HG03457 (cell line): ENCODE measurements at regions not wholly inside any gene's neighbourhood (a gene's known extent, or its start where the extent isn't known, plus 50 kb on each side); places are given as distances from the start of the nearest gene placed in this dataset.

Source experiments
- ATAC-seq: cut with Tn5 transposase; IDR thresholded peaks from one replicate; pipeline ENCODE4 v1.9.1; 2021; ENCODE audit warnings: moderate number of reproducible peaks; ENCODE audit not compliant: unreplicated experiment

DNA sequence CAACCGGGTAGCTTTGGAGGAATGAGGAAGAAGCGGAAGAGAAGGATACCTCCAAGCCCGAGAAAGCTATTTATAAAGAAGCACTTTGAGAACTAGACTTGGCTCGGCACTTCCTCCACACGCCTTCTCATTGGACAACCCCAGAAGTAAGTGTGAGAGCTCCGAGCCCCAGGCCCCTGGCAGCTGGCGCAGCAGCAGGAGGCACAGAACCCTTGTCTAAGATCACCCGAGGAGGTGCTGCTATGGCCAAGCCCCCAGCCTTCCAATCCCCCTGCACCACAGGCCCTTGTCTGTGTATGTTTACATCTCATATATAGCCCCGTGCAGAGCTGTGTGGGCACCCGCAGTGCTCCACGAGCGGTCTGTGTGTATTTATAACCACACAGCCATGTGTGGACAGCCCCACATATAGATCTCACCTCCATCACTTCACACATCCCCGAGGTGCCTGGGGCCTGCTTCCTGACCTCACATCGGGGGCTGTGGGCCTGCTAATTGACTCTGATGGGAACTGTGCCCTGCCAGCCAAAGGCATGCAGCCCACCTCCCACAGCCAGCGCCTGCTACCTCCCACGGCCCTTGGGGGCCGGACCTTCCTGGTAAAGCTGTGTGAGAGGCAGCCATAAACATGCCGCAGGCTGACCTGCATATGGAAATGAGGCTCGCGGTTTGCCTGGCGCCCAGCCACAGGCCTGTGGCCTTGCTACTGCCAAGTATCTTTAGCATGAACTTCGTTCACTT, 96.1 kb downstream of the C17orf67 start:
- no peak for ATAC-seq

DNA sequence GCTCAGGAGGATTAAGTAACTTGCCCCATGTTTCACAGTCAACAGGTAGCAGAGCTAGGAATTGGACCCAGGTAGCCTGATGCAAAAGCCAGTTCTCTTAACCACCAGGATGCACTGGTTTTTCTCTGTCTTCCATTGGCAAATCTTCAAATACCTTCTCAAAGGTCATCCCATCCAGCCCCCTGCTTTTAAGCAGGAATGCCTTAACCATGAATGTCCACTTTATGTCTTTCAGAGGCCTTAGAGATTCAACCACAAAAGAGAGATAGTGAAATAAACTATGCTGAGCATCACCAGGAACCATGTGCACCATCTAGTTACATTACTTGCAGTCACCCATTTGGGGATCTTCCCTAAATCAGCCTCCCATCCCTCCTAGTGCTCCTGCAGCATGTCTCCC, 94.3 kb downstream of the C17orf67 start:
- ATAC-seq: no peak

DNA sequence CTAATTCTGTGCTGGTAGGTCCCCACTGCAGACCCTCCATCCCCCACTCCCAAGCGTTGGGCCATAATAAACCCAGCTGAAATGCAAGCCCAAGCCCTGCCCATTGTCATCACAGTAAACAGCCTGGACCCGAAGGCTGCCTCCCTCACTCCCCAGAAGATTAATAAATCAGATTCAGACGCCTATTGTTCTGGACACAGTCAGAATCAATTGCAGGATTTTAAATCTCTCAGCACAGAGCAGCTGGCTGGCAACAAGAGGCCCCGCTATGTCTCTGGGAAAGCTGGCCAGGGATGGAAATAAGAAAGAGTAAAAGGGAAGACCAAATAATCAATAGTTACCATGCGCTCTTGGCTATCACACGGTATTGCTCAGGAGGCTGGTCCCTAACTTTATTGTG, 93.9 kb downstream of the C17orf67 start:
- ATAC-seq: no peak

DNA sequence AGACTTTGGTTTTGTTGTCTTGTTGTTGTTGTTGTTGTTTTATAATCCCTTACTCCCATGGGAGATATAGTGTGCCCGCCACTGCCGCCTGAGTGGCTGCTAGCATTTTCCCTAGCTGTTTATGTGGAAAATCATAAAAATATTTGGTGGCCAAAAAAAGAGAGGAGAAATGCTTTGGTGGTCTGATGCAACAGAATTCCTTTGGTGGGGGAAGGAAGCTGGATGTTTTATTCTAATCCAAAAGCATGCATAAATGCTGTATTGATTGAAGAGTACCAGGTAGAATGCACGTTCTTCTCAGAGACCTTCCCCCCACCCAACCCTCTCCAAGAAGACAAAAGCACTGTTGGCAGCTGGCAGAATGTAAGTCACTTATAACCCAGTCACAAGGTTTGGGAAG, 93.2 kb downstream of the C17orf67 start:
- no peak for ATAC-seq
